Suprapubic skin (tissue), 4 donors: ENCODE measurements at regions not wholly inside any gene's neighbourhood (a gene's known extent, or its start where the extent isn't known, plus 50 kb on each side); places are given as distances from the start of the nearest gene placed in this dataset.

Experiments used
- CTCF ChIP-seq, 2 donors: fragments of 200-600 bp in 1 of 2; fragments of 450-650 bp in 1 of 2; sonication (generic) in 1 of 2; IDR thresholded peaks; one replicate each; pipeline ENCODE4 v1.5.1; 2016 to 2019; ENCODE audit warnings: antibody characterized with exemption in 2 of 2, mild to moderate bottlenecking in 1 of 2, moderate library complexity in 1 of 2
- POLR2A ChIP-seq, 2 donors: fragments of 450-650 bp; IDR thresholded peaks; one replicate each; pipeline ENCODE4 v1.6.1; 2017; ENCODE audit warnings: antibody characterized with exemption in 2 of 2, mild to moderate bottlenecking in 2 of 2, moderate library complexity in 2 of 2
- POLR2AphosphoS5 ChIP-seq, 3 donors: sonication (generic); formaldehyde crosslinking; IDR thresholded peaks; one replicate each; pipeline ENCODE4 v1.6.1; 2017; ENCODE audit warnings: antibody characterized with exemption in 3 of 3

- TF ChIP-seq CTCF (IDR thresholded peaks at IDR 0.05) (no peak), POLR2A (IDR thresholded peaks at IDR 0.05) (no peak), POLR2AphosphoS5 (IDR thresholded peaks at IDR 0.05) (no peak)
These were observed 175.8 kb upstream of the HNRNPA3 start for GRCh38 chr2:177036747-177037146.
